GM23338 (cell line): ENCODE measurements at regions not wholly inside any gene's neighbourhood (a gene's known extent, or its start where the extent isn't known, plus 50 kb on each side); places are given as distances from the start of the nearest gene placed in this dataset.

ENCODE experiments used
- EZH2 ChIP-seq: fragments of 200-600 bp; sonication (generic); IDR thresholded peaks from one replicate; pipeline ENCODE4 v1.8.0; 2017; ENCODE audit warnings: antibody characterized with exemption, mild to moderate bottlenecking, low read depth; ENCODE audit not compliant: unreplicated experiment
- REST ChIP-seq: IDR thresholded peaks from one replicate; pipeline ENCODE4 v1.6.1; 2018; ENCODE audit warnings: antibody characterized with exemption; ENCODE audit not compliant: unreplicated experiment
- ZNF114 ChIP-seq: fragments of 250-450 bp; sonication (Bioruptor Pico); IDR thresholded peaks from 2 replicates; pipeline ENCODE4 v1.5.0; 2020; ENCODE audit warnings: mild to moderate bottlenecking, moderate library complexity
- TF ChIP-seq, protein P1 (sequence below): fragments of 250-450 bp; sonication (Bioruptor Pico); IDR thresholded peaks from 2 replicates; pipeline ENCODE4 v1.5.0; 2020; ENCODE audit warnings: mild to moderate bottlenecking, moderate library complexity

DNA sequence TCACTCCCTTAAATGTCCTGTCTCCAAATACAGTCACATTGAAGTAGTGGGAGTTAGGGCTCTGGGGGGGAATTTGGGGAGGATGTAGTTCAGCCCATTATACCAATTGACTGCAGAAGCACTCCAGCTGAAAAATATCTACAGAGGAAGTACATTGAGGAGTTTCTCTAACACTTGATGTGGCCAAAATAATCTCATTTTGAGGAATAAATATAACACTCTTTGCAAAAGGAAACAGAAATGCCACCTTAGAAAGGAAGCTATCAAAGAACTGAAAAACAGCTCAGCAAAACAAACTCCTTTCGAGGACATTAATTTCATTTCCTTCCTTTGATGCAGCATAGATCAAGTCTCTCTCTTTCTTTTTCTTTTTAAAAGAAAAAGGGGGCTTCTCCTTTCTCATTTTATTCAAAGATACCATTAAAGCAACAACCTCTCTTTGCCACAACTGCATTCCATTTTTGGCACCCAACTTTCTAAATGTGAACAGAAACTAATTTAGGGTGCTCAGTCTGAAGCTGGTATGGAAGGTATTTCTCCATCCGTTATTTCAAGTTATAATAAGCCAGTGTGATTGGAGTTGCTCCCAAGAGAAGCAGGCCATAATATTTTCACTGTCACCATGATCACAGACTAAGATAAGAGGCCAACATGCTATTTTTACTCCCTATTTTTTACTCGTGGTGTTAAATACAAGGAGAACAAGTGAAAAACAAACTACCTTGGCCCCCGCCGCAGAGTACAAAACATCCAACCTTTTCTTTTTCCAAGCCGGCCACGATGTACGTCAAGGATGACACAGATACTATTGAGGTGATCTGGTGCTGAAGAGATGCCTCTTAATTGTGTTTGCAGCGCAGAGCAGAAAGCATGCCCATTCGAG is 230.4 kb upstream of the GATB start (continued):
- TF ChIP-seq, protein P1, sequence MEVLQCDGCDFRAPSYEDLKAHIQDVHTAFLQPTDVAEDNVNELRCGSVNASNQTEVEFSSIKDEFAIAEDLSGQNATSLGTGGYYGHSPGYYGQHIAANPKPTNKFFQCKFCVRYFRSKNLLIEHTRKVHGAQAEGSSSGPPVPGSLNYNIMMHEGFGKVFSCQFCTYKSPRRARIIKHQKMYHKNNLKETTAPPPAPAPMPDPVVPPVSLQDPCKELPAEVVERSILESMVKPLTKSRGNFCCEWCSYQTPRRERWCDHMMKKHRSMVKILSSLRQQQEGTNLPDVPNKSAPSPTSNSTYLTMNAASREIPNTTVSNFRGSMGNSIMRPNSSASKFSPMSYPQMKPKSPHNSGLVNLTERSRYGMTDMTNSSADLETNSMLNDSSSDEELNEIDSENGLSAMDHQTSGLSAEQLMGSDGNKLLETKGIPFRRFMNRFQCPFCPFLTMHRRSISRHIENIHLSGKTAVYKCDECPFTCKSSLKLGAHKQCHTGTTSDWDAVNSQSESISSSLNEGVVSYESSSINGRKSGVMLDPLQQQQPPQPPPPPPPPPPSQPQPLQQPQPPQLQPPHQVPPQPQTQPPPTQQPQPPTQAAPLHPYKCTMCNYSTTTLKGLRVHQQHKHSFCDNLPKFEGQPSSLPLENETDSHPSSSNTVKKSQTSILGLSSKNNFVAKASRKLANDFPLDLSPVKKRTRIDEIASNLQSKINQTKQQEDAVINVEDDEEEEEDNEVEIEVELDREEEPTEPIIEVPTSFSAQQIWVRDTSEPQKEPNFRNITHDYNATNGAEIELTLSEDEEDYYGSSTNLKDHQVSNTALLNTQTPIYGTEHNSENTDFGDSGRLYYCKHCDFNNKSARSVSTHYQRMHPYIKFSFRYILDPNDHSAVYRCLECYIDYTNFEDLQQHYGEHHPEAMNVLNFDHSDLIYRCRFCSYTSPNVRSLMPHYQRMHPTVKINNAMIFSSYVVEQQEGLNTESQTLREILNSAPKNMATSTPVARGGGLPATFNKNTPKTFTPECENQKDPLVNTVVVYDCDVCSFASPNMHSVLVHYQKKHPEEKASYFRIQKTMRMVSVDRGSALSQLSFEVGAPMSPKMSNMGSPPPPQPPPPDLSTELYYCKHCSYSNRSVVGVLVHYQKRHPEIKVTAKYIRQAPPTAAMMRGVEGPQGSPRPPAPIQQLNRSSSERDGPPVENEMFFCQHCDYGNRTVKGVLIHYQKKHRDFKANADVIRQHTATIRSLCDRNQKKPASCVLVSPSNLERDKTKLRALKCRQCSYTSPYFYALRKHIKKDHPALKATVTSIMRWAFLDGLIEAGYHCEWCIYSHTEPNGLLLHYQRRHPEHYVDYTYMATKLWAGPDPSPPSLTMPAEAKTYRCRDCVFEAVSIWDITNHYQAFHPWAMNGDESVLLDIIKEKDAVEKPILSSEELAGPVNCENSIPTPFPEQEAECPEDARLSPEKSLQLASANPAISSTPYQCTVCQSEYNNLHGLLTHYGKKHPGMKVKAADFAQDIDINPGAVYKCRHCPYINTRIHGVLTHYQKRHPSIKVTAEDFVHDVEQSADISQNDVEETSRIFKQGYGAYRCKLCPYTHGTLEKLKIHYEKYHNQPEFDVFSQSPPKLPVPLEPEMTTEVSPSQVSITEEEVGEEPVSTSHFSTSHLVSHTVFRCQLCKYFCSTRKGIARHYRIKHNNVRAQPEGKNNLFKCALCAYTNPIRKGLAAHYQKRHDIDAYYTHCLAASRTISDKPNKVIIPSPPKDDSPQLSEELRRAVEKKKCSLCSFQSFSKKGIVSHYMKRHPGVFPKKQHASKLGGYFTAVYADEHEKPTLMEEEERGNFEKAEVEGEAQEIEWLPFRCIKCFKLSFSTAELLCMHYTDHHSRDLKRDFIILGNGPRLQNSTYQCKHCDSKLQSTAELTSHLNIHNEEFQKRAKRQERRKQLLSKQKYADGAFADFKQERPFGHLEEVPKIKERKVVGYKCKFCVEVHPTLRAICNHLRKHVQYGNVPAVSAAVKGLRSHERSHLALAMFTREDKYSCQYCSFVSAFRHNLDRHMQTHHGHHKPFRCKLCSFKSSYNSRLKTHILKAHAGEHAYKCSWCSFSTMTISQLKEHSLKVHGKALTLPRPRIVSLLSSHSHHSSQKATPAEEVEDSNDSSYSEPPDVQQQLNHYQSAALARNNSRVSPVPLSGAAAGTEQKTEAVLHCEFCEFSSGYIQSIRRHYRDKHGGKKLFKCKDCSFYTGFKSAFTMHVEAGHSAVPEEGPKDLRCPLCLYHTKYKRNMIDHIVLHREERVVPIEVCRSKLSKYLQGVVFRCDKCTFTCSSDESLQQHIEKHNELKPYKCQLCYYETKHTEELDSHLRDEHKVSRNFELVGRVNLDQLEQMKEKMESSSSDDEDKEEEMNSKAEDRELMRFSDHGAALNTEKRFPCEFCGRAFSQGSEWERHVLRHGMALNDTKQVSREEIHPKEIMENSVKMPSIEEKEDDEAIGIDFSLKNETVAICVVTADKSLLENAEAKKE (CRISPR knock-in tag): no peak
- TF ChIP-seq ZNF114 (CRISPR knock-in tag) (no peak), EZH2 (no peak), REST (no peak)
